ENCODE measurements at regions not wholly inside any gene's neighbourhood (a gene's known extent, or its start where the extent isn't known, plus 50 kb on each side); places are given as distances from the start of the nearest gene placed in this dataset.

GRCh38 chr2:16477648-16478047 lies 188.0 kb downstream of the CYRIA start:
- no peak for DNase-seq (ENCODE audit: low spot score)
- no peak overlapping the region for H3K27ac Mint-ChIP-seq
- no peaks in the 10 kb centered on the region for H3K4me1 Mint-ChIP-seq (ENCODE audit: low read depth in 2 of 2)
- H3K36me3 Mint-ChIP-seq = no peaks in the 10 kb centered on the region
- ATAC-seq = no peak
- no peak overlapping the region for H3K4me3 Mint-ChIP-seq
- H3K9me3 Mint-ChIP-seq = no peaks in the 10 kb centered on the region
- H3K27me3 Mint-ChIP-seq = peaks cover 20 to 26% of the 10 kb centered on the region in 2 donors

GRCh38 chr2:16476866-16477265 lies 188.8 kb downstream of the CYRIA start:
- Mint-ChIP-seq H3K9me3 (no peaks in the 10 kb centered on the region), H3K27me3 (peaks cover 20 to 26% of the 10 kb centered on the region in 2 donors), H3K27ac (no peak overlapping the region), H3K4me1 (ENCODE audit: low read depth in 2 of 2) (no peaks in the 10 kb centered on the region), H3K4me3 (no peak overlapping the region), H3K36me3 (no peaks in the 10 kb centered on the region)
- no peak for DNase-seq (ENCODE audit: low spot score)
- ATAC-seq = no peak

- no peak for ATAC-seq
- no peak for DNase-seq (ENCODE audit: low spot score)
- no peaks in the 10 kb centered on the region for H3K4me1 Mint-ChIP-seq (ENCODE audit: low read depth in 2 of 2)
- H3K9me3 Mint-ChIP-seq = no peaks in the 10 kb centered on the region
- H3K4me3 Mint-ChIP-seq = no peak overlapping the region
- H3K27ac Mint-ChIP-seq = no peak overlapping the region
- H3K27me3 Mint-ChIP-seq = peaks cover 18 to 26% of the 10 kb centered on the region in 2 donors
- no peaks in the 10 kb centered on the region for H3K36me3 Mint-ChIP-seq
Measured at GRCh38 chr2:16475986-16476567, 189.6 kb downstream of the CYRIA start.

GRCh38 chr2:16475586-16475985 lies 190.0 kb downstream of the CYRIA start:
- no peak for ATAC-seq
- no peak overlapping the region for H3K4me3 Mint-ChIP-seq
- no peak for DNase-seq (ENCODE audit: low spot score)
- no peak overlapping the region for H3K27ac Mint-ChIP-seq
- H3K9me3 Mint-ChIP-seq = no peaks in the 10 kb centered on the region
- H3K4me1 Mint-ChIP-seq (ENCODE audit: low read depth in 2 of 2) = no peaks in the 10 kb centered on the region
- peaks cover 14 to 26% of the 10 kb centered on the region in 2 donors for H3K27me3 Mint-ChIP-seq
- no peaks in the 10 kb centered on the region for H3K36me3 Mint-ChIP-seq

- Mint-ChIP-seq H3K4me1 (ENCODE audit: low read depth in 2 of 2) (no peaks in the 10 kb centered on the region), H3K4me3 (no peak overlapping the region), H3K27ac (no peak overlapping the region), H3K36me3 (no peaks in the 10 kb centered on the region), H3K9me3 (no peaks in the 10 kb centered on the region), H3K27me3 (peaks cover 17 to 23% of the 10 kb centered on the region in 2 donors)
- DNase-seq (ENCODE audit: low spot score) (no peak), ATAC-seq (no peak)
Measured at GRCh38 chr2:16473575-16473974, 192.1 kb downstream of the CYRIA start.

DNA sequence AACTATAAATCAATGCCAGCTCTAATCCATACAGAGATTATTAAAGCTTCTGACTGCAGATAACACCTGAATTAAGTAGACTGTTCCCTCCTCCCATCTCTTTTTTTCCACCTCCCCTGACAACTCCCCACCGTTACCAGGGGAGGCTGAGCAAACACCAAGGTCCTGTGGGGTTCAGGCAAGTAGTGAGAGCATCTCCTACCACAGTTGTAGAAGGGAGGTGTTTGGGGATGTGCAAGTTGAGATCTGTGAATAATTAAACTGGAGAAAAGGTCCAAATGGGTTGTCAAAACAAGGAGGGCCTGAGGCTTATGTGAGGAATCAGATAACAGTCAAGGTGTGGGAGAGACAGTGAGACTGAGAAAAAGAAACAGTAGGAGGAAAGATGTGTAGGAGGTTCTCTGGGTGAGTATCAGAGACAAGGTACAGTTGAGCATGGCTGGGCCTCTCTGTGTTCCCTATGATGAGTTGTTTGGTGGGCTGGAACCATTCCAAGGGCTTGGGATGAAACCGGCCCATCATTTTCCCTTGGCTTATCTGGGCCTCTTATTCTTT lies 194.6 kb downstream of the CYRIA start:
- Mint-ChIP-seq H3K27me3 (peaks cover 13 to 21% of the 10 kb centered on the region in 2 donors), H3K27ac (no peak overlapping the region), H3K4me3 (no peak overlapping the region), H3K9me3 (no peaks in the 10 kb centered on the region), H3K36me3 (no peaks in the 10 kb centered on the region), H3K4me1 (ENCODE audit: low read depth in 2 of 2) (no peaks in the 10 kb centered on the region)
- DNase-seq (ENCODE audit: low spot score) (no peak), ATAC-seq (no peak)

DNA sequence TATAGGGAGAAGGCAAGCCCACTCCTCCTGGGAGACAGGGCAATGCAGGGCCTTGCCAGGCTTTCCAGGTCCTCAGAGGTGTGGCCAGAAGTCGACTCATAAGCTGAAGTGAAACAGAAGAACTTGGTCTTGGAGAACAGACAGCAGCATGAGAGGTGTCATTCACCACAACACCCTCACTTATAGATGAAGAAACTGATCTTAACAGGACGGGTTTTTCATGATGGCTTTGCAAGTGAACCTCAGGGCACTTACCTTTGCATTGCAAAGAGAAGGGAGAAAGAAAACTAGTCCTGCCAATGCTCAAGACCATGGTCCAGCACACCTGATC lies 198.8 kb downstream of the CYRIA start:
- H3K4me3 Mint-ChIP-seq = no peak overlapping the region
- H3K27me3 Mint-ChIP-seq = peaks cover 8 to 13% of the 10 kb centered on the region in 2 donors
- no peak overlapping the region for H3K27ac Mint-ChIP-seq
- DNase-seq (ENCODE audit: low spot score) (no peak), ATAC-seq (no peak)
- no peaks in the 10 kb centered on the region for H3K4me1 Mint-ChIP-seq (ENCODE audit: low read depth in 2 of 2)
- no peaks in the 10 kb centered on the region for H3K9me3 Mint-ChIP-seq
- no peaks in the 10 kb centered on the region for H3K36me3 Mint-ChIP-seq

DNA sequence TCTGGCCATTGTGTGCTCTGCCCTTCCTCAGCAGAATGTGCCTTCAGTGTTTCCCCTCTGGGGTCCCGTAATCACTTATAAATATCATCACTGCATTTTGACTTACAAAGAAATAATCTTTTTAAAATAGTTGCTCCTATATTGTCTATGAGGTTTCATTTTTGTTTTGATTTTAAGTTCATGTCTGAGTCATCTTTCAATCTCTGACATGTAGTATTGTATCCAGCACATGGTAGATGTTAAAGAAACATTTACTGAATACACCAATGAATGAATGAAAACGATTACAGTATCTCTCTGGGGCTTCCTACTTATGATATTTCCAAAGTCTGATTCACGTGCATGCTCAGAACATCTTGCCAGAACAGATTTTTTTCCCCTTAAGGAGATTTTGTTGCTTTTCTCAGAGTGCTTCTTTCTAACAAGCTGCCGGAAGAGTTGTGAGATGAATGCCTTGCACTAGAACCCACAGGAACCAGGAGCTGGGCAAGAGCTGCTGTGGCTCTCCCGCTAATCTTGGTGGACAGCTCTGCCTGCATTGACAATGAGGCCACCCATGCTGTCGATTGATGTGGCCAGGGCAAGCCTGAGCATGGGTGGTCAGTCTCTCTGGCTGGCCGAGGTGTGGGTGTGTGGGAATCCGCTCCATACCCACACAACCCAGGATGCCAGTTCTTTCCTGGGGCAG lies 199.4 kb downstream of the CYRIA start:
- ATAC-seq = no peak
- Mint-ChIP-seq H3K4me3 (no peak overlapping the region), H3K27me3 (peaks cover 8 to 11% of the 10 kb centered on the region in 2 donors), H3K9me3 (no peaks in the 10 kb centered on the region), H3K4me1 (ENCODE audit: low read depth in 2 of 2) (no peaks in the 10 kb centered on the region), H3K36me3 (no peaks in the 10 kb centered on the region), H3K27ac (no peak overlapping the region)
- DNase-seq (ENCODE audit: low spot score) = no peak

- peaks cover 13 to 23% of the 10 kb centered on the region in 2 donors for H3K27me3 Mint-ChIP-seq
- H3K4me1 Mint-ChIP-seq (ENCODE audit: low read depth in 2 of 2) = no peaks in the 10 kb centered on the region
- no peak overlapping the region for H3K4me3 Mint-ChIP-seq
- H3K27ac Mint-ChIP-seq = no peak overlapping the region
- no peaks in the 10 kb centered on the region for H3K36me3 Mint-ChIP-seq
- no peak for ATAC-seq
- H3K9me3 Mint-ChIP-seq = no peaks in the 10 kb centered on the region
- DNase-seq (ENCODE audit: low spot score) = no peak
Measured at GRCh38 chr2:16464641-16465040, 201.0 kb downstream of the CYRIA start.

GRCh38 chr2:16462958-16463357 lies 202.7 kb downstream of the CYRIA start:
- no peaks in the 10 kb centered on the region for H3K36me3 Mint-ChIP-seq
- DNase-seq (ENCODE audit: low spot score) (no peak), ATAC-seq (no peak)
- no peaks in the 10 kb centered on the region for H3K9me3 Mint-ChIP-seq
- no peak overlapping the region for H3K4me3 Mint-ChIP-seq
- H3K27me3 Mint-ChIP-seq = peaks cover 23 to 40% of the 10 kb centered on the region in 2 donors
- H3K4me1 Mint-ChIP-seq (ENCODE audit: low read depth in 2 of 2) = no peaks in the 10 kb centered on the region
- H3K27ac Mint-ChIP-seq = no peak overlapping the region

DNA sequence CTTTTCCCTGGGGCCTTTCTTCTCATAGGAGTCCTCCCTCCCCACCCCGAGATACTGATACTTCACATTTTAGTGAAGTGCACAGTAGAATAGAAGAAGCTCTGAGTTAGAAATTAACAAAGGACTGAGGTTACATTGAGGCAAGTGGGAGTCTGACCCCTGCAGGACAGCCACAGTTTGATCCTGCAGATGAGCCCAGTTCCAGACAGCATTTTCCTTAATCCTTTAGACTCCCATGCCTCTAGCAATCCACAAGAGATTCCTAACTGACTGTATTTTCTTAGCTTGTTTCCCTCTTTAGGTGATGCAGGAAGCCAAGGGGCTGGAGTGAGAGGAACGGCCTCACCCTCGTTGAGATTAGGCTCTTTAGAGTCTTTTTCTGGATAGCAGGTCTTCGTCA lies 204.0 kb downstream of the CYRIA start:
- H3K9me3 Mint-ChIP-seq = no peaks in the 10 kb centered on the region
- H3K27me3 Mint-ChIP-seq = peaks cover 23 to 44% of the 10 kb centered on the region in 2 donors
- ATAC-seq (no peak), DNase-seq (ENCODE audit: low spot score) (no peak)
- no peaks in the 10 kb centered on the region for H3K4me1 Mint-ChIP-seq (ENCODE audit: low read depth in 2 of 2)
- no peak overlapping the region for H3K4me3 Mint-ChIP-seq
- H3K36me3 Mint-ChIP-seq = no peaks in the 10 kb centered on the region
- H3K27ac Mint-ChIP-seq = no peak overlapping the region

DNA sequence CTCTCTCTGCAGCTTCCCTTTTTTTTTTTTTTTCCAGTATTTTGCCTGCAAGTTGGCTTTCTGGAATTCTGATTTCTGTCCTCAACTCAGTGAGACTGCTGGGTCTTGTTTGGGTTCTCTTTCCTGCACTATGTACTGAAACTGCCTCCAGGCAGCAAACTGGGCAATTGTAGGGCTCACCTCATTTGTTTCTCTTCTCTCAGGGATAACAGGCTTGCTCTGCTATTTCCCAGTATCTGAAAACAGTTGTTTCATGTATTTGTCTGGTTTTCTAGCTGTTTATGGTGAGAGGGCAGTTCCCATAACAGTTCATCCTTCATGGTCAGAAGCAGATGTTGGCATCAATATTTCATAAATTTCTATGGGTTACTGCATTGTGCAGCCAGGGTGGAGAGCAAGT lies 206.0 kb downstream of the CYRIA start:
- H3K27me3 Mint-ChIP-seq = peaks cover 18 to 38% of the 10 kb centered on the region in 2 donors
- DNase-seq (ENCODE audit: low spot score) = no peak
- H3K4me1 Mint-ChIP-seq (ENCODE audit: low read depth in 2 of 2) = no peaks in the 10 kb centered on the region
- no peaks in the 10 kb centered on the region for H3K36me3 Mint-ChIP-seq
- no peak overlapping the region for H3K4me3 Mint-ChIP-seq
- H3K27ac Mint-ChIP-seq = no peak overlapping the region
- no peak for ATAC-seq
- no peaks in the 10 kb centered on the region for H3K9me3 Mint-ChIP-seq

GRCh38 chr2:16454621-16455020 lies 211.0 kb downstream of the CYRIA start:
- no peaks in the 10 kb centered on the region for H3K9me3 Mint-ChIP-seq
- H3K4me1 Mint-ChIP-seq (ENCODE audit: low read depth in 2 of 2) = no peaks in the 10 kb centered on the region
- no peak overlapping the region for H3K4me3 Mint-ChIP-seq
- H3K27ac Mint-ChIP-seq = no peak overlapping the region
- ATAC-seq (no peak), DNase-seq (ENCODE audit: low spot score) (no peak)
- peaks cover 13 to 40% of the 10 kb centered on the region in 2 donors for H3K27me3 Mint-ChIP-seq
- no peaks in the 10 kb centered on the region for H3K36me3 Mint-ChIP-seq

DNA sequence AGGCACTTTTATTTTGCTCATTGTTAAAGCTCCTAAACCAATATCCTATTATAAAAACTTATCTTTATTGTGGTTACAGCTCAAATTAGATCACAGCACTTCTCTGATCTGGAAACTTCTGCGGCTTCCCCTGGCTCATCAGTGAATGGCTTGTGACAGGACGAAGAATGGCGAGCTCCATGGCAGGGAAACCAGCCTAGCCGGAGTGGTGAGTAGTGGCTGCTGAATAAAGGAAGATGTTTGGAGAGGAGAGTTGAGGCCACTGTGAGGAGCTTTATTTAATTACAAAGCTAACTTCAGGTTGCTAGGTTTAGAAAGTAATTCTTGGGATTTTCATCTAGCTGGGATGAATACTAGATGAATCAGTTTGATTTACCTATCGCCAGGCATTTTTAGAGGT lies 213.5 kb downstream of the CYRIA start:
- Mint-ChIP-seq H3K36me3 (no peaks in the 10 kb centered on the region), H3K9me3 (no peaks in the 10 kb centered on the region), H3K4me1 (ENCODE audit: low read depth in 2 of 2) (no peaks in the 10 kb centered on the region), H3K4me3 (no peak overlapping the region), H3K27ac (no peak overlapping the region), H3K27me3 (peaks cover 4 to 38% of the 10 kb centered on the region in 2 donors)
- no peak for ATAC-seq
- no peak for DNase-seq (ENCODE audit: low spot score)
